ENCODE measurements at regions not wholly inside any gene's neighbourhood (a gene's known extent, or its start where the extent isn't known, plus 50 kb on each side); places are given as distances from the start of the nearest gene placed in this dataset.

DNA sequence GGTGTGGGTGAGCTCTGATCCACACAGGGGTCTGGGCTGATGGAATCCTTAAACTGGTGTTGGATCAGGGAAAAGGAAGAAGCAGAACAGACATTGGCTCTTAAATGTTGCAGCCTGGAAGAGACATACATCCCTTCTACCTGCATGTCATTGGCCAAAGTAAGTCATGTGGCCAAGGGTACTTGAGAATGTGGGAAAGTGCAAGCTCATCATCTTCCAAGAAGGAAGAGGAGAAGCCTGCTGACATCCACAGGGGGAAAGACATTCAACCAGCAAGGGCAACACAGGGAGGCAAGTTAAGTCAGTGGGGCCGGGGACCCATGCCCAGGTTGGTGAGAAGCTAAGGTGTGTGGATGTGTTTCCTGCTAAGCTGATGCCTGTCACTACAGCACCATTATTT lies 272.8 kb upstream of the MKI67 start:
- intact Hi-C loops (cut with DNase I) = no loop called here
- Histone ChIP-seq H3K4me3 (no peak overlapping the region), H3K27me3 (no peaks in the 10 kb centered on the region), H3K4me1 (no peaks in the 10 kb centered on the region), H3K9me3 (peaks cover 0 to 5% (median 1%) of the 10 kb centered on the region in 4 donors), H3K27ac (no peak overlapping the region), H3K36me3 (no peaks in the 10 kb centered on the region)
- no peak for DNase-seq
- TF ChIP-seq POLR2A (IDR thresholded peaks at IDR 0.05) (no peak), EP300 (IDR thresholded peaks at IDR 0.05) (no peak), POLR2AphosphoS5 (IDR thresholded peaks at IDR 0.05) (no peak)
- TF ChIP-seq, protein P1, sequence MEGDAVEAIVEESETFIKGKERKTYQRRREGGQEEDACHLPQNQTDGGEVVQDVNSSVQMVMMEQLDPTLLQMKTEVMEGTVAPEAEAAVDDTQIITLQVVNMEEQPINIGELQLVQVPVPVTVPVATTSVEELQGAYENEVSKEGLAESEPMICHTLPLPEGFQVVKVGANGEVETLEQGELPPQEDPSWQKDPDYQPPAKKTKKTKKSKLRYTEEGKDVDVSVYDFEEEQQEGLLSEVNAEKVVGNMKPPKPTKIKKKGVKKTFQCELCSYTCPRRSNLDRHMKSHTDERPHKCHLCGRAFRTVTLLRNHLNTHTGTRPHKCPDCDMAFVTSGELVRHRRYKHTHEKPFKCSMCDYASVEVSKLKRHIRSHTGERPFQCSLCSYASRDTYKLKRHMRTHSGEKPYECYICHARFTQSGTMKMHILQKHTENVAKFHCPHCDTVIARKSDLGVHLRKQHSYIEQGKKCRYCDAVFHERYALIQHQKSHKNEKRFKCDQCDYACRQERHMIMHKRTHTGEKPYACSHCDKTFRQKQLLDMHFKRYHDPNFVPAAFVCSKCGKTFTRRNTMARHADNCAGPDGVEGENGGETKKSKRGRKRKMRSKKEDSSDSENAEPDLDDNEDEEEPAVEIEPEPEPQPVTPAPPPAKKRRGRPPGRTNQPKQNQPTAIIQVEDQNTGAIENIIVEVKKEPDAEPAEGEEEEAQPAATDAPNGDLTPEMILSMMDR (IDR thresholded peaks at IDR 0.05) = no peak
- 60 to 85% methylated on average over 1 of the region's 1 CpG for WGBS, 2 donors

DNA sequence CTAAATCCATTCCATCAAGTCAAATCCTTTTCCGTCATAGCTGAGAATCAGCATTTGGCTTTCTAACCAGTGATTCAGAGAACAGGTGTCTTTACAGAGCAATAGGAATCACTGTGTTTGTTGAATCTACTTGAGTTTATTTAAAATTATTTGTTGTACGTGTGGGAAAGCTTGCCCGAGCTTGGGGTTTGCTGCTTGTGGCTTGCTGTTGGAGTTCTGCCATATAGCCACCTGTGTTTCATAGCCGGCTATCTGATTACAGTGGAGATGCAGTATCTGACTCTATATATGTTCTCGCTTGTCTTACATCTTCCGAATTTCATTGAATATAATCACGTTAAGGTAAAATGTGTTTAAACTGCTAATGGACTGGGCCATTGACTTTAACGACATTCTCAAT lies 274.3 kb upstream of the MKI67 start:
- H3K27me3 ChIP-seq = no peaks in the 10 kb centered on the region
- intact Hi-C loops (cut with DNase I) = no loop called here
- TF ChIP-seq POLR2A (IDR thresholded peaks at IDR 0.05) = no peak
- TF ChIP-seq, protein P1 (IDR thresholded peaks at IDR 0.05) = no peak
- TF ChIP-seq EP300 (IDR thresholded peaks at IDR 0.05) = no peak
- TF ChIP-seq POLR2AphosphoS5 (IDR thresholded peaks at IDR 0.05) = no peak
- no peak overlapping the region for H3K27ac ChIP-seq
- no peak overlapping the region for H3K4me3 ChIP-seq
- H3K36me3 ChIP-seq = no peaks in the 10 kb centered on the region
- no peak for DNase-seq
- peaks cover 0 to 5% (median 1%) of the 10 kb centered on the region in 4 donors for H3K9me3 ChIP-seq
- no peaks in the 10 kb centered on the region for H3K4me1 ChIP-seq
- 79 to 84% methylated on average over 8 of the region's 8 CpGs for WGBS, 2 donors

DNA sequence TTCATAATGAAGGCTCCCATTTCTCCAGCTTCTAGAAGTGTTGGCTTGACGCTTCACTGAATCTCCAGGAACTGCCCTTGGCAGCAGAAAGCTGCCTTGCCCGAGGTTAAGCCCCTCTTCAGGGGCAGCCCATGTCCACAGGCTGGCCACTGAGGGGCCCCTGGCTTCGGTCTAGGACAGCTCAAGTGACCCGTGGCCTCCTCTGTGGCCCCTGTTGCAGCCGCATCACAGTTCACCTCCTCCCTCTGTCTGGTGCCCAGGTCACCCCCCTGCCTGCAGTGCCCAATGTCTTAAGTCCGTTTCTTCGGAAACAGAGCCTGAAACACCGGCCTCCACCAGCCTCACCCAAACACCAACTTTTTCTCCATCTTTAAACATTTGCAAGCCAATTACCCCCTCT lies 279.2 kb upstream of the MKI67 start:
- TF ChIP-seq EP300 (IDR thresholded peaks at IDR 0.05) = no peak
- TF ChIP-seq, protein P1 (IDR thresholded peaks at IDR 0.05) = no peak
- TF ChIP-seq POLR2A (IDR thresholded peaks at IDR 0.05) = no peak
- TF ChIP-seq POLR2AphosphoS5 (IDR thresholded peaks at IDR 0.05) = no peak
- WGBS, 2 donors = 80 to 88% methylated on average over 8 of the region's 8 CpGs

DNA sequence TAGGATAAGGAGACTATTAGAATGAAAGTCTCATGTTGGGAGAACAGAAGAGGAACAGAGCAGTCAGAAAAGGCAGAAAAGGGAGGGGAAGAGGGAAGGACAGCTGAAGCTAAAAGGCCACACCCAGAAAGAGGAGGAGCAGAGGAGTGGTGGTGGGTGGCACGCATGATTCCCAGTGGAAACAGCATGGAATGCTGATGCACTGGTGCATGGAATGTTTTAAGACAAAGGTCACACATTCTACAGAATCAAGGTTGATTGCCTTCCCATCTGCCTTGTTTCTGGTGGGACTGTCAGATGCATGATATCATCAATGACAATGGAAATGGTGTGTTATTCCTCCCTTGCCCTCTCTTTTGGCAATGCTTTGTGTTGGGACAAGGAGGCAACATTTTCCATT lies 285.4 kb upstream of the MKI67 start:
- Histone ChIP-seq H3K36me3 (no peaks in the 10 kb centered on the region), H3K4me1 (no peaks in the 10 kb centered on the region), H3K27me3 (peaks cover 0 to 5% (median 0%) of the 10 kb centered on the region in 3 donors), H3K9me3 (no peaks in the 10 kb centered on the region), H3K27ac (no peak overlapping the region), H3K4me3 (no peak overlapping the region)
- WGBS, 2 donors = 40 to 74% methylated on average over 1 of the region's 1 CpG
- no peak for DNase-seq
- TF ChIP-seq EP300 (IDR thresholded peaks at IDR 0.05) = no peak
- no peak for TF ChIP-seq POLR2A (IDR thresholded peaks at IDR 0.05)
- TF ChIP-seq POLR2AphosphoS5 (IDR thresholded peaks at IDR 0.05) = no peak
- TF ChIP-seq, protein P1 (IDR thresholded peaks at IDR 0.05) = no peak
- intact Hi-C loops (cut with DNase I) = no loop called here

More for the DNA sequence above, 279.2 kb upstream of the MKI67 start:
- Histone ChIP-seq H3K4me3 (no peak overlapping the region), H3K4me1 (no peaks in the 10 kb centered on the region), H3K9me3 (peaks cover 0 to 5% (median 1%) of the 10 kb centered on the region in 4 donors), H3K36me3 (no peaks in the 10 kb centered on the region), H3K27me3 (peaks cover 0 to 5% (median 0%) of the 10 kb centered on the region in 3 donors), H3K27ac (no peak overlapping the region)
- intact Hi-C loops (cut with DNase I) = no loop called here
- DNase-seq = no peak

GRCh38 chr10:128414568-128414967 lies 288.3 kb upstream of the MKI67 start:
- Histone ChIP-seq H3K27ac (no peak overlapping the region), H3K4me1 (peaks cover 0 to 7% (median 0%) of the 10 kb centered on the region in 4 donors), H3K27me3 (no peaks in the 10 kb centered on the region), H3K4me3 (no peak overlapping the region), H3K36me3 (no peaks in the 10 kb centered on the region), H3K9me3 (no peaks in the 10 kb centered on the region)
- WGBS, 2 donors = 77 to 79% methylated on average over 5 of the region's 5 CpGs
- TF ChIP-seq EP300 (IDR thresholded peaks at IDR 0.05) (no peak), POLR2AphosphoS5 (IDR thresholded peaks at IDR 0.05) (no peak), POLR2A (IDR thresholded peaks at IDR 0.05) (no peak)
- TF ChIP-seq, protein P1 (IDR thresholded peaks at IDR 0.05) = no peak
- DNase-seq = no peak
- intact Hi-C loops (cut with DNase I) = no loop called here

All from sigmoid colon (tissue), 6 donors.